ENCODE measurements at regions not wholly inside any gene's neighbourhood (a gene's known extent, or its start where the extent isn't known, plus 50 kb on each side); places are given as distances from the start of the nearest gene placed in this dataset.

DNA sequence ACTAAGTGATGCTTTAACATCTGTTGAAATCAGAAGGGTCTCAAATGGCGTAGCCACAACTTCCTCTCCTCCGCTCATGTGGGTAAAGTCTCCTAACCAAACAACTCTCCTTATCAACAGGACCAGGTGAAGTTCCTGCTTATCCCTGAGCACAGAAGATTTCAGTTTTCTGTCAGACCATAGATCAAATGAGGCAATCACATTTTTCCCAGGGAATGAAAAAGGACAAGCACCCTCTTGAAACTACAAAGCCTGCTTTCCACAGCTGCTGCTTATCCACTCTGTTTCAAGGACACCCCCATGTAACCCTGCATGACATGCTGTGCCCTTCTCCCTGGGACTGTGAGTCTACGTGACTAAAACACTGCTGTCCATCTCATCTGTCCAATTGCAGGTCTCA, 788.3 kb upstream of the SLITRK5 start:
- H3K27ac ChIP-seq = no peak overlapping the region
- H3K4me3 ChIP-seq = no peak overlapping the region
- intact Hi-C loops (cut with DNase I) = no loop called here
- H3K9me3 ChIP-seq = no peaks in the 10 kb centered on the region
- H3K36me3 ChIP-seq = no peaks in the 10 kb centered on the region
- H3K4me1 ChIP-seq = no peaks in the 10 kb centered on the region
- DNase-seq = no peak
- TF ChIP-seq POLR2A (IDR thresholded peaks at IDR 0.05) = no peak
- TF ChIP-seq POLR2AphosphoS5 (IDR thresholded peaks at IDR 0.05) = no peak
- TF ChIP-seq, protein P1, sequence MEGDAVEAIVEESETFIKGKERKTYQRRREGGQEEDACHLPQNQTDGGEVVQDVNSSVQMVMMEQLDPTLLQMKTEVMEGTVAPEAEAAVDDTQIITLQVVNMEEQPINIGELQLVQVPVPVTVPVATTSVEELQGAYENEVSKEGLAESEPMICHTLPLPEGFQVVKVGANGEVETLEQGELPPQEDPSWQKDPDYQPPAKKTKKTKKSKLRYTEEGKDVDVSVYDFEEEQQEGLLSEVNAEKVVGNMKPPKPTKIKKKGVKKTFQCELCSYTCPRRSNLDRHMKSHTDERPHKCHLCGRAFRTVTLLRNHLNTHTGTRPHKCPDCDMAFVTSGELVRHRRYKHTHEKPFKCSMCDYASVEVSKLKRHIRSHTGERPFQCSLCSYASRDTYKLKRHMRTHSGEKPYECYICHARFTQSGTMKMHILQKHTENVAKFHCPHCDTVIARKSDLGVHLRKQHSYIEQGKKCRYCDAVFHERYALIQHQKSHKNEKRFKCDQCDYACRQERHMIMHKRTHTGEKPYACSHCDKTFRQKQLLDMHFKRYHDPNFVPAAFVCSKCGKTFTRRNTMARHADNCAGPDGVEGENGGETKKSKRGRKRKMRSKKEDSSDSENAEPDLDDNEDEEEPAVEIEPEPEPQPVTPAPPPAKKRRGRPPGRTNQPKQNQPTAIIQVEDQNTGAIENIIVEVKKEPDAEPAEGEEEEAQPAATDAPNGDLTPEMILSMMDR (IDR thresholded peaks at IDR 0.05) = no peak
- no peak for TF ChIP-seq EP300 (IDR thresholded peaks at IDR 0.05)
- WGBS, 2 donors = 53 to 86% methylated on average over 3 of the region's 3 CpGs
- no peaks in the 10 kb centered on the region for H3K27me3 ChIP-seq

DNA sequence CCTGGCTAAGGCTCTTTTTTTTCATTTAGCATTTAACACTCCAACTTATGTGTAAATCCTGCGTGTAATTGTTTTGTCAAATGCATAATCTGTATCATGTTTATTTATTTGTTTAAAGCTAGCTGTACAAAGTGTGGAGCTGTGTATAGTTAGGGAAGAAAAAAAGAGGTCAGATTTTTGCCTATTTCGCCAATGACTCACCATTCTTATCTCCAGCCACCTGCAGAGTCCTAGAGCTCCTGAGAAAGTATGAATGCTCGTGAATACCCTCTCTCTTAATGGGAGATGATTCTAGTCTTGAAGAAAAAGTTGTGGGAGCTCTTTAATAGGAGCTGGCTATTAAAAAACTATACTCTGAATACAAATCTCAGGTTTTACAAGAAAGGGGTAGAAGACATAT, 778.8 kb upstream of the SLITRK5 start:
- intact Hi-C loops (cut with DNase I) = no loop called here
- TF ChIP-seq EP300 (IDR thresholded peaks at IDR 0.05) (no peak), POLR2AphosphoS5 (IDR thresholded peaks at IDR 0.05) (no peak), POLR2A (IDR thresholded peaks at IDR 0.05) (no peak)
- TF ChIP-seq, protein P1 (IDR thresholded peaks at IDR 0.05) = no peak
- Histone ChIP-seq H3K36me3 (no peaks in the 10 kb centered on the region), H3K4me1 (no peaks in the 10 kb centered on the region), H3K9me3 (no peaks in the 10 kb centered on the region), H3K27ac (no peak overlapping the region), H3K27me3 (no peaks in the 10 kb centered on the region), H3K4me3 (no peak overlapping the region)
- 67 to 82% methylated on average over 3 of the region's 3 CpGs for WGBS, 2 donors
- DNase-seq = no peak

DNA sequence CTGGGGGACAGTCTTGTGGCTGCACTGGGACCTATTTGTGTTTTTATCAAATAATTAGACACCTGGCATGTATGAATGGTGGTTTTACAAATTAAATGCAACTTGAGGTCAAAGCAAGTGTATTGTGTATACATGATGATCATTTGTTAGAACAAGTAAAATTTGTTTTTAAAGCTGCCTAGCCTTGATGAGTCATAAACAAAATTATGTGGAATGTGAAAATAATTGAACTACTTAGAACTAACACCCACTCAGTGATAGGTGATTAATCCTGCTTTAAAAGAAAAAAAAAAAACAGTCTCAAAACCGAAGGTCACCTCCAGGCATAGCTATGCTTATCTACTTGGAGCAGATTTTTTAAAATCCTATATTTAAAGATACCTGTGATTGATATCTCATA, 770.3 kb upstream of the SLITRK5 start:
- 49 to 84% methylated on average over 1 of the region's 1 CpG for WGBS, 2 donors
- no peaks in the 10 kb centered on the region for H3K4me1 ChIP-seq
- intact Hi-C loops (cut with DNase I) = no loop called here
- no peaks in the 10 kb centered on the region for H3K9me3 ChIP-seq
- no peaks in the 10 kb centered on the region for H3K36me3 ChIP-seq
- H3K27ac ChIP-seq = no peak overlapping the region
- TF ChIP-seq POLR2A (IDR thresholded peaks at IDR 0.05) (no peak), EP300 (IDR thresholded peaks at IDR 0.05) (no peak), POLR2AphosphoS5 (IDR thresholded peaks at IDR 0.05) (no peak)
- TF ChIP-seq, protein P1 (IDR thresholded peaks at IDR 0.05) = no peak
- no peaks in the 10 kb centered on the region for H3K27me3 ChIP-seq
- no peak overlapping the region for H3K4me3 ChIP-seq
- no peak for DNase-seq

DNA sequence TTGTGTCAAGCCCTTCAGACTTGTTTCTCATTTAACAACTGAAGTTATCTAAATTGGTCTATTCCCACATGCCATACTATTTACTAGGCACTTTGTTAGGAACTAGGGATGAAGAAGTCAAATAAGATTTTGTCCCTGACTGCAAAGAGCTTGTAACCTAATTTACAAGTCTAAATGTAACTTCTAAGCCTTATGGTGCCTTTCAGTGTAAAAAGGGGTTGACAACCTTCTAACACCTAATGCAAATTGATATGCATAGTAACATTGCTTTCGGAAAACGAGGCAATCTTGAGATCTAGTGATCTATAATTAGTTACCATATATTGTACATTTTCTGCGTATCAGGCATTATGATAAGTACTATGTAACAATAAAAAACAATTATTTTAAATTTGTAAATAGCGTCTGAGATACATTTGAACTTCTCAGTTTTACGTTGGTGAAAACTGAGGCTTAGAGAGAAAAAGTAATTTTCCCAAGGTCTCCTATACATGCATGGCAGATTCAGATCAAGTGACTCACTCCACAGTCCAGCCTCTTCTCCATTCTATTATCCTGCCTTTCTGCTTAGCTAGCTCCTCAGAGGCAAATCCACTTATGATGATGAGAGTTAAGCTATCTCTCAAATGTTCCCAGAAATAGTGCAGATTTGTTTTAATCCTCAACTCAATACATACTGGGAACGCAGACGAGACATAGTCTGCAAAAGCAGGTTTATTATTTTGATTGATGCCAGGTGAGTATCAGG, 764.9 kb upstream of the SLITRK5 start:
- Histone ChIP-seq H3K27me3 (no peaks in the 10 kb centered on the region), H3K4me3 (no peak overlapping the region), H3K27ac (no peak overlapping the region), H3K36me3 (no peaks in the 10 kb centered on the region), H3K4me1 (peaks cover 0 to 7% (median 2%) of the 10 kb centered on the region in 4 donors), H3K9me3 (no peaks in the 10 kb centered on the region)
- no peak for TF ChIP-seq POLR2AphosphoS5 (IDR thresholded peaks at IDR 0.05)
- TF ChIP-seq EP300 (IDR thresholded peaks at IDR 0.05) = no peak
- no peak for TF ChIP-seq POLR2A (IDR thresholded peaks at IDR 0.05)
- TF ChIP-seq, protein P1 (IDR thresholded peaks at IDR 0.05) = no peak
- DNase-seq = no peak
- WGBS, 2 donors = 83 to 90% methylated on average over 7 of the region's 7 CpGs
- intact Hi-C loops (cut with DNase I) = no loop called here

DNA sequence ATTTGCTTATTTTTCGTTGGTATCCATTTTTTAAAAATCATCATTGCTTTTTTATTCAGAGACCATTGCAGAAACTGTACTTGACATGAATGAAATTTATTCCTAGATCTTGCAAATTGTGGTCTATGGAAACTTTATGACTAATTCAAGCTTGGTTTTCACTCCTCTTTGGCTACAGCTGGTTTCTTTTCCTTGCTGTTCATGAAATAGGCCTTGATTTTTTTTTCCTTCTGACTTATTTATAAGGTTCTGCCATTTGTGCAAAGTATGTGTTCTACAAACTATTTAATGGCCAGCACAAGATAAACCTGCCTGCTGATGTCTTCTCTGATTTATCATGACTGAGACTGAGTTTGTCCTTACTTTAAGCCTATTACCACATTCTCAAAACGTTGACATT, 764.0 kb upstream of the SLITRK5 start:
- TF ChIP-seq, protein P1 (IDR thresholded peaks at IDR 0.05) = no peak
- no peak for TF ChIP-seq EP300 (IDR thresholded peaks at IDR 0.05)
- TF ChIP-seq POLR2A (IDR thresholded peaks at IDR 0.05) = no peak
- TF ChIP-seq POLR2AphosphoS5 (IDR thresholded peaks at IDR 0.05) = no peak
- no peaks in the 10 kb centered on the region for H3K36me3 ChIP-seq
- intact Hi-C loops (cut with DNase I) = no loop called here
- no peaks in the 10 kb centered on the region for H3K27me3 ChIP-seq
- no peak overlapping the region for H3K4me3 ChIP-seq
- no peaks in the 10 kb centered on the region for H3K9me3 ChIP-seq
- 30 to 44% methylated on average over 2 of the region's 2 CpGs for WGBS, 2 donors
- no peak overlapping the region for H3K27ac ChIP-seq
- DNase-seq = no peak
- peaks cover 0 to 7% (median 2%) of the 10 kb centered on the region in 4 donors for H3K4me1 ChIP-seq

Measured in sigmoid colon (tissue), 6 donors.